ENCODE measurements at regions not wholly inside any gene's neighbourhood (a gene's known extent, or its start where the extent isn't known, plus 50 kb on each side); places are given as distances from the start of the nearest gene placed in this dataset.

DNA sequence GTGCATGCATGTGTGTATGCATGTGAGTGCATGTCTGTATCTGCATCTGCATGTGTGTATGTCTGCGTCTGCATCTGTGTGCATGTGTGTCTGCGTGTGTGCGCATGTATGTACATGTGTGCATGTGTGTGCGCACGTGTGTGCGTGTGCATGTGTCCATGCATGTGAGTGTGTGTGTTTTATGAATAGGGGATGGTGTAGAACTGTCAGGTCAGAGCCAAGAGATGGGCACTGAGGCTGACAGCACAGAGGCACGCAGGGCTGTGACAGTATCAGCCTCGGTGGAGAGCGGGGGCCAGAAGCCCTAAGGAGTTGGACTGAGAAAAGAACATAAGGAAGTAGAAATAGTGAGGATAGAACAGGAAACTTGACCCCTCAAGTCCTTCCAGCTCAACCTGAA lies 494.0 kb upstream of the MYT1L start:
- no peaks in the 10 kb centered on the region for H3K4me1 ChIP-seq
- intact Hi-C loops (cut with DNase I; ENCODE audit: low total_unique reads) (no loop called here), in situ Hi-C loops (cut with MboI; ENCODE audit: low sequenced_read_pairs in 4 of 4) (no loop called here)
- ATAC-seq (no peak), DNase-seq (no peak)
- H3K4me3 ChIP-seq = no peak overlapping the region
- no peaks in the 10 kb centered on the region for H3K9me3 ChIP-seq
- no peak for TF ChIP-seq POLR2A (IDR thresholded peaks at IDR 0.05)
- TF ChIP-seq, protein P1, sequence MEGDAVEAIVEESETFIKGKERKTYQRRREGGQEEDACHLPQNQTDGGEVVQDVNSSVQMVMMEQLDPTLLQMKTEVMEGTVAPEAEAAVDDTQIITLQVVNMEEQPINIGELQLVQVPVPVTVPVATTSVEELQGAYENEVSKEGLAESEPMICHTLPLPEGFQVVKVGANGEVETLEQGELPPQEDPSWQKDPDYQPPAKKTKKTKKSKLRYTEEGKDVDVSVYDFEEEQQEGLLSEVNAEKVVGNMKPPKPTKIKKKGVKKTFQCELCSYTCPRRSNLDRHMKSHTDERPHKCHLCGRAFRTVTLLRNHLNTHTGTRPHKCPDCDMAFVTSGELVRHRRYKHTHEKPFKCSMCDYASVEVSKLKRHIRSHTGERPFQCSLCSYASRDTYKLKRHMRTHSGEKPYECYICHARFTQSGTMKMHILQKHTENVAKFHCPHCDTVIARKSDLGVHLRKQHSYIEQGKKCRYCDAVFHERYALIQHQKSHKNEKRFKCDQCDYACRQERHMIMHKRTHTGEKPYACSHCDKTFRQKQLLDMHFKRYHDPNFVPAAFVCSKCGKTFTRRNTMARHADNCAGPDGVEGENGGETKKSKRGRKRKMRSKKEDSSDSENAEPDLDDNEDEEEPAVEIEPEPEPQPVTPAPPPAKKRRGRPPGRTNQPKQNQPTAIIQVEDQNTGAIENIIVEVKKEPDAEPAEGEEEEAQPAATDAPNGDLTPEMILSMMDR (IDR thresholded peaks at IDR 0.05 in 4 of 5, conservative IDR thresholded peaks at IDR 0.05 in 1 of 5) = no peak
- no peak overlapping the region for H3K27ac ChIP-seq
- H3K36me3 ChIP-seq = no peaks in the 10 kb centered on the region
- peaks cover 0 to 4% (median 0%) of the 10 kb centered on the region in 3 donors for H3K27me3 ChIP-seq

DNA sequence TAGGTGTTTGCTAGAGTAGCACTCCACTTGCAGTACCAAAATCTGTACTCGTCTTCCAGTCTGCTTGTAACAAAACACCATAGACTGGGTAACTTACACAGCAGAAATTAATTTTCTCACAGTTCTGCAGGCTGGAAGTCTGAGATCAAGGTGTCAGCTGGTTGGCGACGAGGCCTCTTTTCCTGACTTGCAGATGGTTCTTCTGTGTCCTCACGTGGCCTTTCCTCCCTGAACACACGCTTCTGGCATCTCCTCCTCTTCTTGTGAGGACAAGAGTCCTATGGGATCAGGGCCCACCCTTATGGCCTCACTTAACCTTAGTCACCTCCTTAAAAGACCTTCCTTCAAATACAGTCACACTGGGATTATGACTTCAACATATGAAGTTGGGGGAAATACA lies 493.5 kb upstream of the MYT1L start:
- intact Hi-C loops (cut with DNase I; ENCODE audit: low total_unique reads) (no loop called here), in situ Hi-C loops (cut with MboI; ENCODE audit: low sequenced_read_pairs in 4 of 4) (no loop called here)
- no peak for ATAC-seq
- Histone ChIP-seq H3K4me3 (no peak overlapping the region), H3K36me3 (no peaks in the 10 kb centered on the region), H3K27ac (no peak overlapping the region), H3K27me3 (peaks cover 0 to 4% (median 0%) of the 10 kb centered on the region in 3 donors), H3K9me3 (no peaks in the 10 kb centered on the region), H3K4me1 (no peaks in the 10 kb centered on the region)
- no peak for DNase-seq
- no peak for TF ChIP-seq POLR2A (IDR thresholded peaks at IDR 0.05)
- TF ChIP-seq, protein P1 (IDR thresholded peaks at IDR 0.05 in 4 of 5, conservative IDR thresholded peaks at IDR 0.05 in 1 of 5) = no peak

DNA sequence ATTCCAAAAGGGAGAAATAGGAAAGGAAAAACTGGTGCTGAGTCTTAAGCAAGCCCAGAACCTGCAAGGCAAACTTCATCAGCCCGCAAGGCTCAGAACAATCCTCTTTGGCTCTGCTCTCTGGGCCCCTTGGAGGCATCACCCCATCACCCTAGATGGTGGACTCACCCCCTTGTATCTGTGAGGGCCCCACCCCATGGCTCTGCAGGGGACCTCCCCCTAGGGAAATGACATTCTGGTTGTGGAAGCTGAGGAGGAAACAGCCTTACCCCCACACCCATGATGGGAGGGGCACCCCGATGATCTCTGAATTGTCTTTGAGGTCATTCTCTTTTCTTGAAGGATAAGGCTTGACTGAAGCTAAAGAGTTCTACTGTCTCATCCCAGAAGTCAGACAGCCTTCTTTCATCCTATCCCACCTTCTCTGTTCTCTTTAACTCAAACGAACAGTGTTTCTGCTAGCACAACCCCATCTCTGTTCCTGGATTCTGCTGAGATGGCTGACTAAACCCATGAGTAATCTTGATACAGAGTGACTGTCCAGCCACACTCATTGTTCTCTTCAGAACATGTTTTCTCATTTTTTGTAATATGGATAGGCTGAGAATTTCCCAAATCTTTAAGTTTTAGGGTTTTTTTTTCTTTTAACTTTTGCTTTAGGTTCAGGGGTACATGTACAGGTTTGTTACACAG lies 492.1 kb upstream of the MYT1L start:
- Histone ChIP-seq H3K4me3 (no peak overlapping the region), H3K27ac (no peak overlapping the region), H3K27me3 (peaks cover 0 to 4% (median 0%) of the 10 kb centered on the region in 3 donors), H3K9me3 (no peaks in the 10 kb centered on the region), H3K36me3 (no peaks in the 10 kb centered on the region), H3K4me1 (no peaks in the 10 kb centered on the region)
- no peak for TF ChIP-seq POLR2A (IDR thresholded peaks at IDR 0.05)
- TF ChIP-seq, protein P1 (IDR thresholded peaks at IDR 0.05 in 4 of 5, conservative IDR thresholded peaks at IDR 0.05 in 1 of 5) = no peak
- no peak for ATAC-seq
- intact Hi-C loops (cut with DNase I; ENCODE audit: low total_unique reads) = no loop called here
- DNase-seq = no peak
- in situ Hi-C loops (cut with MboI; ENCODE audit: low sequenced_read_pairs in 4 of 4) = no loop called here

DNA sequence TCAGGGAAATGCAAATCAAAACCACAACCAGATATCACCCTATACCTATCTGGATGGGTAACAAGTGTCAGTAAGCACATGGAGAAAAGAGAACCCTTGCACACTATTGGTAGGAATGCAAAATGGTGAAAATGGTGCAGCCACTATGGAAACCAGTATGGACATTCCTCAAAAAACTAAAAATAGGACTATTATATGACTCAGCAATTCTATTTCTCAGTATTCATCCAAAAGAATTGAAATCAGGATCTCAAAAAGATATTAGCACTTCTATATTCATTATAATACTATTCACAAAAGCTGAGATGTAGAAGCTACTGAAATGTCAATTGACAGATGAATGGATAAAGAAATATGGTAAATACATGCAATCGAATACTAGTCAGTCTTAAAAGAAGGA lies 491.1 kb upstream of the MYT1L start:
- in situ Hi-C loops (cut with MboI; ENCODE audit: low sequenced_read_pairs in 4 of 4) = no loop called here
- Histone ChIP-seq H3K4me1 (no peaks in the 10 kb centered on the region), H3K27me3 (peaks cover 0 to 4% (median 0%) of the 10 kb centered on the region in 3 donors), H3K36me3 (no peaks in the 10 kb centered on the region), H3K9me3 (no peaks in the 10 kb centered on the region), H3K4me3 (no peak overlapping the region), H3K27ac (no peak overlapping the region)
- intact Hi-C loops (cut with DNase I; ENCODE audit: low total_unique reads) = no loop called here
- no peak for ATAC-seq
- DNase-seq = no peak
- TF ChIP-seq, protein P1 (IDR thresholded peaks at IDR 0.05 in 4 of 5, conservative IDR thresholded peaks at IDR 0.05 in 1 of 5) = no peak

DNA sequence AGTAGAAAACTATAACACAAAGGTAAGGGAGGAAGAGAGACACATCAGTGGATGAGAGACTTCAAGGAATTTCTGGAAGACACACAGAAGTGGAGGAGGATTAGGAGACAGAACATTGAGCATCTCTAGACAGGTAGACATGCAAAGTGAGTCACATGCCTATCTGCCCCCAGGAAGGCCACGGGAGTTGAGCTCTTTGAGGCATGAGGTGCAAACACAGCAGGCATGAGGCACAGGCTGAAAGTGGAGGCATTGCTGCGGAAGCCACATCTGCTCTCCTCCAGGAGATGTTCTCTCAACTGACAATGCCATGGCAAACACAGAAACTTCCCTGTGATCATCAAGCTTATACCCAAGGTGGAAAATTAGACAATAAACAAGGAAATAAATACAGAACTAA lies 481.6 kb upstream of the MYT1L start:
- Histone ChIP-seq H3K36me3 (no peaks in the 10 kb centered on the region), H3K4me3 (no peak overlapping the region), H3K4me1 (no peaks in the 10 kb centered on the region), H3K27me3 (no peaks in the 10 kb centered on the region), H3K9me3 (no peaks in the 10 kb centered on the region), H3K27ac (no peak overlapping the region)
- TF ChIP-seq, protein P1 (IDR thresholded peaks at IDR 0.05 in 4 of 5, conservative IDR thresholded peaks at IDR 0.05 in 1 of 5) = no peak
- TF ChIP-seq POLR2A (IDR thresholded peaks at IDR 0.05) = no peak
- no peak for ATAC-seq
- intact Hi-C loops (cut with DNase I; ENCODE audit: low total_unique reads) (no loop called here), in situ Hi-C loops (cut with MboI; ENCODE audit: low sequenced_read_pairs in 4 of 4) (no loop called here)
- no peak for DNase-seq

Measured in gastrocnemius medialis (tissue), 4 donors.